ENCODE measurements at regions not wholly inside any gene's neighbourhood (a gene's known extent, or its start where the extent isn't known, plus 50 kb on each side); places are given as distances from the start of the nearest gene placed in this dataset.

DNA sequence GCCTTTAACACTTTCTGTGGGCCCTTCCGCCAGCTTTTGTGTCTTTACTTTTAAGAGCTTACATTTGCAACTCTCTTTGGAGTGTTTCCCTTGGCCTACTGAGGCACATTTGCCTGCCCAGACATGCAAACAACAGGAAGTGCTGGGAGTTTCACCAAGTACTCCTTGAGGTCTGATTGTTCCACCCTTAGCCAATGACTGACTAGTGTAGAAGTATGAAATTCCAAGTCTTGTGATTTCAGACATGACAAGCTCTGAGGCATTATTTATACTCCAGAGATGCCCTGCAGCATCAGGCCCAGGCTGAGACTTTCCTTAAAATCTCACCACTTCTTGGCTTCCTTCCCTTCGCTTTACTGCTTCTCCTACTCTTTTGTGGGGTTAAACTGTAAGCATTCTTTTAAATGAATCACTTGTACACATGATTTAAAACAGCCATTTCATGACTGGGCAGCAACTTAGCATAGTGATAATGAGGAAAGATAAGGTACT is 174.1 kb downstream of the SLC6A15 start:
- CTCF ChIA-PET: no interaction called here

GRCh38 chr12:84732828-84733340 is 179.7 kb downstream of the SLC6A15 start:
- Histone ChIP-seq H3K27ac (ENCODE audit: low read depth, low read length) (no peak overlapping the region), H3K4me1 (ENCODE audit: insufficient read depth, low read length) (no peaks in the 10 kb centered on the region), H3K4me3 (ENCODE audit: low read length) (no peak overlapping the region), H3K36me3 (ENCODE audit: insufficient read depth, low read length) (no peaks in the 10 kb centered on the region), H3K9me3 (ENCODE audit: low read length) (no peaks in the 10 kb centered on the region), H3K27me3 (ENCODE audit: insufficient read depth, low read length, poor library complexity, severe bottlenecking) (no peaks in the 10 kb centered on the region)
- peaks cover 0 to 12% (median 2%) of the 10 kb centered on the region in 5 donors for H3K9me3 Mint-ChIP-seq
- ChIA-PET POLR2A (no interaction called here), CTCF (no interaction called here)
- H3K4me1 Mint-ChIP-seq: no peaks in the 10 kb centered on the region
- no peak overlapping the region for H3K27ac Mint-ChIP-seq
- DNase-seq: no peak
- H3K4me3 Mint-ChIP-seq: no peak overlapping the region
- H3K27me3 Mint-ChIP-seq: no peaks in the 10 kb centered on the region
- no peaks in the 10 kb centered on the region for H3K36me3 Mint-ChIP-seq

More for the DNA sequence above, 174.1 kb downstream of the SLC6A15 start:
- H3K36me3 Mint-ChIP-seq: no peaks in the 10 kb centered on the region
- H3K4me3 Mint-ChIP-seq: no peak overlapping the region
- H3K27ac Mint-ChIP-seq: no peak overlapping the region
- POLR2A ChIA-PET: no interaction called here
- Histone ChIP-seq H3K36me3 (ENCODE audit: insufficient read depth, low read length) (no peaks in the 10 kb centered on the region), H3K4me1 (ENCODE audit: insufficient read depth, low read length) (no peaks in the 10 kb centered on the region), H3K4me3 (ENCODE audit: low read length) (no peak overlapping the region), H3K27me3 (ENCODE audit: insufficient read depth, low read length, poor library complexity, severe bottlenecking) (no peaks in the 10 kb centered on the region), H3K27ac (ENCODE audit: low read depth, low read length) (no peak overlapping the region), H3K9me3 (ENCODE audit: low read length) (no peaks in the 10 kb centered on the region)
- H3K4me1 Mint-ChIP-seq: no peaks in the 10 kb centered on the region
- H3K27me3 Mint-ChIP-seq: no peaks in the 10 kb centered on the region
- no peak for DNase-seq
- peaks cover 0 to 12% (median 2%) of the 10 kb centered on the region in 5 donors for H3K9me3 Mint-ChIP-seq

DNA sequence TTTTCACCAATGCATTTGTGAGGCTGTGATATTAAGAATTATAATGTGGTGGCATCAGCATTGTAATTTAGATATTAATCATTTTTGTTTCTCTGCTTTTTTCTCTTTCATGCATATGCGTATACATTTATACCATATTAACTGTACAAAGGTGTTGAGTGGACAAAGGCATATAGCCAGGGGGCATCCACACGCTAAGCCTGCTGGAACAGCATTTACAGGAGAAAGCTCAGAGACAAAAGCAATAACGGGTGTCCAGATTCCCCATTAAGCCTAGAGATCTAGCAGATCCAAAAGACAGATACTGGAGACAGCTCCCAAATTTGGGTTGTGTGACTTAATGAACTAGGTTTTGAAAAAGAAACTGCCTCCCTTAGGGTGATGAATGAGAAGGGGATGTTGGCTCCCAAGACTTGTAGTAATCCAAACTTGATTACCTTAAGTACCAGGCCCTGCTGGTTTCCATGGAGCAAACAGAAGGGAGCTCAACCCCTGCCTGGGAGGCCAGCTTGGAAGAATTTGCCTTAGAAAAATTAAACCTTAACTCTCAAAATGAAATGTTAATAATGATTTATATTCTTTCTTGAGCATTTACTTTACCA is 181.9 kb downstream of the SLC6A15 start:
- Histone ChIP-seq H3K4me1 (ENCODE audit: insufficient read depth, low read length) (no peaks in the 10 kb centered on the region), H3K4me3 (ENCODE audit: low read length) (no peak overlapping the region), H3K27ac (ENCODE audit: low read depth, low read length) (no peak overlapping the region), H3K9me3 (ENCODE audit: low read length) (no peaks in the 10 kb centered on the region), H3K36me3 (ENCODE audit: insufficient read depth, low read length) (no peaks in the 10 kb centered on the region), H3K27me3 (ENCODE audit: insufficient read depth, low read length, poor library complexity, severe bottlenecking) (no peaks in the 10 kb centered on the region)
- POLR2A ChIA-PET: no interaction called here
- Mint-ChIP-seq H3K4me3 (no peak overlapping the region), H3K27me3 (no peaks in the 10 kb centered on the region), H3K9me3 (peaks cover 0 to 11% (median 2%) of the 10 kb centered on the region in 5 donors), H3K27ac (no peak overlapping the region), H3K4me1 (no peaks in the 10 kb centered on the region), H3K36me3 (no peaks in the 10 kb centered on the region)
- CTCF ChIA-PET: no interaction called here
- DNase-seq: no peak

DNA sequence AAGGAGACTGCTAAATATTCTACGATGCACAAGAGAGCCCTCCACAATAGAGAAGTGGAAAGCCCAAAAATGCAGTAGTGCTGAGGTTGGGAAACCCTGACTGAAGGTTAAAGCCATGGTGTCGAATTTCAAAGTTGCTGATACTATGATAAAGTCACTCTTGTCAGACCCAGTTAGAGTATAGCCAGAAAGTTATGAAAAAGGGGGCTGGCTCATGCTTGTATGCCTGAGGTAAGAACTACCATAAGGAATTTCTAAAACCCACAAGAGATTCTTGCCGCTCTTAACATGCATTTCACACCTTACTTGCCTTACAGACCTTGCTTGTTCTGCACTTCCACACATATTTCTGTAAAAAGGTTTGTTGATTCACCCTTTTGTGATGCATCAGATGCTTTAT is 184.6 kb downstream of the SLC6A15 start:
- H3K4me3 Mint-ChIP-seq: no peak overlapping the region
- no peaks in the 10 kb centered on the region for H3K27me3 Mint-ChIP-seq
- peaks cover 0 to 3% (median under 1%) of the 10 kb centered on the region in 5 donors for H3K9me3 Mint-ChIP-seq
- Histone ChIP-seq H3K27me3 (ENCODE audit: insufficient read depth, low read length, poor library complexity, severe bottlenecking) (no peaks in the 10 kb centered on the region), H3K36me3 (ENCODE audit: insufficient read depth, low read length) (no peaks in the 10 kb centered on the region), H3K4me1 (ENCODE audit: insufficient read depth, low read length) (no peaks in the 10 kb centered on the region), H3K4me3 (ENCODE audit: low read length) (no peak overlapping the region), H3K9me3 (ENCODE audit: low read length) (no peaks in the 10 kb centered on the region), H3K27ac (ENCODE audit: low read depth, low read length) (no peak overlapping the region)
- H3K27ac Mint-ChIP-seq: no peak overlapping the region
- ChIA-PET POLR2A (no interaction called here), CTCF (no interaction called here)
- DNase-seq: no peak
- no peaks in the 10 kb centered on the region for H3K36me3 Mint-ChIP-seq
- no peaks in the 10 kb centered on the region for H3K4me1 Mint-ChIP-seq

DNA sequence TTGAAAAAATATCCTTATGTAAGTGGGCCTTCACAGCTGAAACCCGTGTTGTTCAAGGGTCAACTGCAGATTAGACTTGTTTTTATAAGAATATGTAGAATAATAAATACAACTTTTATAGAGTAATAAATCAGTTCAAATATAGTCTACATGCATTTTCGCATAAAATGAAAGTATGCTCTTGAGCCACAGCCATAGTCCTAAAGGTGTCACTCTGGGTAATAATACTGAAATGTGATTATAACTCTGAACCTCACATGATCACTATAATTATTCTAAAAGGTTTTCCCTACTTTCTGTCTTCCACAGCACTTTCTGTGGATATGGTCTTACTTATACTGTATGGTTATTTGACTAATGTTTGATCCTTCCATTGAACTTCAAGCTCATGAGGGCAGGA is 185.8 kb downstream of the SLC6A15 start:
- no peaks in the 10 kb centered on the region for H3K36me3 ChIP-seq (ENCODE audit: insufficient read depth, low read length)
- Mint-ChIP-seq H3K36me3 (no peaks in the 10 kb centered on the region), H3K27ac (no peak overlapping the region), H3K27me3 (no peaks in the 10 kb centered on the region), H3K4me1 (no peaks in the 10 kb centered on the region), H3K9me3 (peaks cover 0 to 3% (median 2%) of the 10 kb centered on the region in 5 donors), H3K4me3 (no peak overlapping the region)
- no peak overlapping the region for H3K27ac ChIP-seq (ENCODE audit: low read depth, low read length)
- H3K4me1 ChIP-seq (ENCODE audit: insufficient read depth, low read length): no peaks in the 10 kb centered on the region
- DNase-seq: no peak
- H3K9me3 ChIP-seq (ENCODE audit: low read length): no peaks in the 10 kb centered on the region
- no peak overlapping the region for H3K4me3 ChIP-seq (ENCODE audit: low read length)
- no peaks in the 10 kb centered on the region for H3K27me3 ChIP-seq (ENCODE audit: insufficient read depth, low read length, poor library complexity, severe bottlenecking)
- POLR2A ChIA-PET: no interaction called here
- CTCF ChIA-PET: no interaction called here

DNA sequence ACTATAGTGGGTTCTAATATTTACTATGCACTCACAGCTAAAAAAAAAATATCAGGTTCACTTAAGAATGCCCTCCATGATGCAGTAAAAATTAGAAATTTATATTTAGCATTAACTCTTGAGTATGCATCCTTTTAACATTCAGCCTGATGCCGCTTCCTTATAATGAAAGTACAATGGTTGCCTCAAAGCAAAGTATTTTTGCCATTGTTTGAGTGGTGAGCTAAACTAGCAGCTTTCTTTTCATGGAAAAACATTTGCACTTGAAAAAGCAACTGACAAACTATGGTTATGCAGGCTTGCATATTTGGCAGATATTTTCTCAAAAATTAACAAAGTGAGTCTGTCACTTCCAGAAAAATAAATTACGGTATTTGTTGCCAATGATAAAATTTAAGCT is 188.6 kb downstream of the SLC6A15 start:
- H3K36me3 ChIP-seq (ENCODE audit: insufficient read depth, low read length): no peaks in the 10 kb centered on the region
- H3K27me3 ChIP-seq (ENCODE audit: insufficient read depth, low read length, poor library complexity, severe bottlenecking): no peaks in the 10 kb centered on the region
- no peaks in the 10 kb centered on the region for H3K9me3 ChIP-seq (ENCODE audit: low read length)
- DNase-seq: no peak
- Mint-ChIP-seq H3K36me3 (no peaks in the 10 kb centered on the region), H3K27ac (no peak overlapping the region), H3K27me3 (no peaks in the 10 kb centered on the region), H3K9me3 (peaks cover 0 to 3% (median 2%) of the 10 kb centered on the region in 5 donors), H3K4me1 (no peaks in the 10 kb centered on the region), H3K4me3 (no peak overlapping the region)
- no peak overlapping the region for H3K4me3 ChIP-seq (ENCODE audit: low read length)
- ChIA-PET CTCF (no interaction called here), POLR2A (no interaction called here)
- no peak overlapping the region for H3K27ac ChIP-seq (ENCODE audit: low read depth, low read length)
- no peaks in the 10 kb centered on the region for H3K4me1 ChIP-seq (ENCODE audit: insufficient read depth, low read length)

DNA sequence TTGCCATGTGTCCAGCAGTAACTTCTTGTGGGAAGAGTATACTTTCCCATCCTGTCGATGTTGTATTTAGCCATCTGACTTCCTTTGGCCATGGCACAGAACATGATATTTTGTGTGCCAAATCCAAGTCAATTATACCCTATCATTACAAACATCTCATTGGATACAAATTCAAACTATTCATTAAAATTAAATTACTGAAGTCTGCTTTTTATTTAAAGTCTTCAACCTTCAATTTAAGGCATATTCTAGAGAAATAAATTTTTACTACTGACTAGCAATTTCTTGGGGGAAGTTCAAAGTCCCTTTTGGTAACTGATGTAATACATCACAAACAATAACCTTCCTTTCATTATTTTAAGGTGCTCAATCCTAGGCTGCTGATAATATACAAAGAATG is 192.6 kb downstream of the SLC6A15 start:
- Mint-ChIP-seq H3K4me3 (no peak overlapping the region), H3K27ac (no peak overlapping the region), H3K27me3 (peaks cover 0 to 2% of the 10 kb centered on the region in 2 donors), H3K36me3 (no peaks in the 10 kb centered on the region), H3K9me3 (peaks cover 0 to 4% (median 0%) of the 10 kb centered on the region in 5 donors), H3K4me1 (no peaks in the 10 kb centered on the region)
- H3K36me3 ChIP-seq (ENCODE audit: insufficient read depth, low read length): no peaks in the 10 kb centered on the region
- H3K9me3 ChIP-seq (ENCODE audit: low read length): no peaks in the 10 kb centered on the region
- DNase-seq: no peak
- H3K27me3 ChIP-seq (ENCODE audit: insufficient read depth, low read length, poor library complexity, severe bottlenecking): no peaks in the 10 kb centered on the region
- ChIA-PET POLR2A (no interaction called here), CTCF (no interaction called here)
- H3K4me3 ChIP-seq (ENCODE audit: low read length): no peak overlapping the region
- no peaks in the 10 kb centered on the region for H3K4me1 ChIP-seq (ENCODE audit: insufficient read depth, low read length)
- H3K27ac ChIP-seq (ENCODE audit: low read depth, low read length): no peak overlapping the region

- Histone ChIP-seq H3K9me3 (ENCODE audit: low read length) (no peaks in the 10 kb centered on the region), H3K4me3 (ENCODE audit: low read length) (no peak overlapping the region), H3K4me1 (ENCODE audit: insufficient read depth, low read length) (no peaks in the 10 kb centered on the region), H3K27ac (ENCODE audit: low read depth, low read length) (no peak overlapping the region), H3K27me3 (ENCODE audit: insufficient read depth, low read length, poor library complexity, severe bottlenecking) (no peaks in the 10 kb centered on the region), H3K36me3 (ENCODE audit: insufficient read depth, low read length) (no peaks in the 10 kb centered on the region)
- Mint-ChIP-seq H3K27ac (no peak overlapping the region), H3K9me3 (peaks cover 0 to 4% (median 0%) of the 10 kb centered on the region in 5 donors), H3K27me3 (peaks cover 0 to 2% of the 10 kb centered on the region in 2 donors), H3K4me3 (no peak overlapping the region), H3K36me3 (no peaks in the 10 kb centered on the region), H3K4me1 (no peaks in the 10 kb centered on the region)
- POLR2A ChIA-PET: no interaction called here
- CTCF ChIA-PET: no interaction called here
- DNase-seq: no peak
These were observed 193.7 kb downstream of the SLC6A15 start for GRCh38 chr12:84718906-84719305.
